Left renal pelvis (tissue), 4 donors: ENCODE measurements at regions not wholly inside any gene's neighbourhood (a gene's known extent, or its start where the extent isn't known, plus 50 kb on each side); places are given as distances from the start of the nearest gene placed in this dataset.
"Not testable (repeated sequence)": the region's sequence is repeated elsewhere in the genome, so short reads cannot be mapped to it uniquely, and the experiment has no call there.

Source experiments
- DNase-seq, 4 donors: peaks; one replicate each; pipeline ENCODE4 v3.0.0-alpha.2; 2013; ENCODE audit warnings: low read depth in 4 of 4, low spot score in 3 of 4

GRCh38 chr3:75434276-75434912, 229.7 kb upstream of the FRG2C start:
- not testable (repeated sequence) for DNase-seq

GRCh38 chr3:75434913-75435793, 229.0 kb upstream of the FRG2C start:
- peak; percentile 87 to 92 (median 88) for DNase-seq

GRCh38 chr3:75435794-75436400, 228.2 kb upstream of the FRG2C start:
- peak in 1 of 4 donors; percentile 74 for DNase-seq

- not testable (repeated sequence) for DNase-seq
Measured at GRCh38 chr3:75440986-75441385, 223.1 kb upstream of the FRG2C start.

GRCh38 chr3:75444634-75445033, 219.5 kb upstream of the FRG2C start:
- not testable (repeated sequence) for DNase-seq

- DNase-seq: not testable (repeated sequence)
Measured at GRCh38 chr3:75445234-75445633, 218.9 kb upstream of the FRG2C start.

- DNase-seq: not testable (repeated sequence)
Measured at GRCh38 chr3:75446948-75447347, 217.2 kb upstream of the FRG2C start.

GRCh38 chr3:75453328-75453727, 210.8 kb upstream of the FRG2C start:
- not testable (repeated sequence) for DNase-seq

- DNase-seq: not testable (repeated sequence)
Measured at GRCh38 chr3:75453839-75454238, 210.3 kb upstream of the FRG2C start.

GRCh38 chr3:75474530-75474929, 189.6 kb upstream of the FRG2C start:
- not testable (repeated sequence) for DNase-seq

GRCh38 chr3:75496600-75496999, 167.5 kb upstream of the FRG2C start:
- not testable (repeated sequence) for DNase-seq

GRCh38 chr3:75500357-75500756, 163.8 kb upstream of the FRG2C start:
- not testable (repeated sequence) for DNase-seq

- DNase-seq: not testable (repeated sequence)
Measured at GRCh38 chr3:75502171-75502570, 162.0 kb upstream of the FRG2C start.

- DNase-seq: peak; percentile 29 to 60 (median 34)
Measured at GRCh38 chr3:75502769-75503756, 161.1 kb upstream of the FRG2C start.

- no peak for DNase-seq
Measured at GRCh38 chr3:75506603-75507002, 157.5 kb upstream of the FRG2C start.

- DNase-seq: not testable (repeated sequence)
Measured at GRCh38 chr3:75507956-75508355, 156.2 kb upstream of the FRG2C start.

- not testable (repeated sequence) for DNase-seq
Measured at GRCh38 chr3:75527657-75528056, 136.5 kb upstream of the FRG2C start.

- DNase-seq: not testable (repeated sequence)
Measured at GRCh38 chr3:75552095-75552494, 112.0 kb upstream of the FRG2C start.

- DNase-seq: not testable (repeated sequence)
Measured at GRCh38 chr3:75564427-75564826, 99.7 kb upstream of the FRG2C start.

- DNase-seq: not testable (repeated sequence)
Measured at GRCh38 chr3:75572303-75572702, 91.8 kb upstream of the FRG2C start.
